ENCODE measurements at regions not wholly inside any gene's neighbourhood (a gene's known extent, or its start where the extent isn't known, plus 50 kb on each side); places are given as distances from the start of the nearest gene placed in this dataset.

- Histone ChIP-seq H3K27ac (no peak overlapping the region), H3K9ac (ENCODE audit: low read depth in 2 of 2, low read length in 2 of 2) (no peak overlapping the region), H3K4me1 (no peaks in the 10 kb centered on the region), H3K9me3 (no peaks in the 10 kb centered on the region), H3K36me3 (no peaks in the 10 kb centered on the region), H3K27me3 (no peaks in the 10 kb centered on the region), H3K4me3 (no peak overlapping the region)
- no peak for DNase-seq
- intact Hi-C loops (cut with DNase I), result no loop called here
- TF ChIP-seq, protein P1, sequence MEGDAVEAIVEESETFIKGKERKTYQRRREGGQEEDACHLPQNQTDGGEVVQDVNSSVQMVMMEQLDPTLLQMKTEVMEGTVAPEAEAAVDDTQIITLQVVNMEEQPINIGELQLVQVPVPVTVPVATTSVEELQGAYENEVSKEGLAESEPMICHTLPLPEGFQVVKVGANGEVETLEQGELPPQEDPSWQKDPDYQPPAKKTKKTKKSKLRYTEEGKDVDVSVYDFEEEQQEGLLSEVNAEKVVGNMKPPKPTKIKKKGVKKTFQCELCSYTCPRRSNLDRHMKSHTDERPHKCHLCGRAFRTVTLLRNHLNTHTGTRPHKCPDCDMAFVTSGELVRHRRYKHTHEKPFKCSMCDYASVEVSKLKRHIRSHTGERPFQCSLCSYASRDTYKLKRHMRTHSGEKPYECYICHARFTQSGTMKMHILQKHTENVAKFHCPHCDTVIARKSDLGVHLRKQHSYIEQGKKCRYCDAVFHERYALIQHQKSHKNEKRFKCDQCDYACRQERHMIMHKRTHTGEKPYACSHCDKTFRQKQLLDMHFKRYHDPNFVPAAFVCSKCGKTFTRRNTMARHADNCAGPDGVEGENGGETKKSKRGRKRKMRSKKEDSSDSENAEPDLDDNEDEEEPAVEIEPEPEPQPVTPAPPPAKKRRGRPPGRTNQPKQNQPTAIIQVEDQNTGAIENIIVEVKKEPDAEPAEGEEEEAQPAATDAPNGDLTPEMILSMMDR (IDR thresholded peaks at IDR 0.05), result no peak
These were observed 149.9 kb upstream of the PAQR3 start for GRCh38 chr4:79088946-79089691.

DNA sequence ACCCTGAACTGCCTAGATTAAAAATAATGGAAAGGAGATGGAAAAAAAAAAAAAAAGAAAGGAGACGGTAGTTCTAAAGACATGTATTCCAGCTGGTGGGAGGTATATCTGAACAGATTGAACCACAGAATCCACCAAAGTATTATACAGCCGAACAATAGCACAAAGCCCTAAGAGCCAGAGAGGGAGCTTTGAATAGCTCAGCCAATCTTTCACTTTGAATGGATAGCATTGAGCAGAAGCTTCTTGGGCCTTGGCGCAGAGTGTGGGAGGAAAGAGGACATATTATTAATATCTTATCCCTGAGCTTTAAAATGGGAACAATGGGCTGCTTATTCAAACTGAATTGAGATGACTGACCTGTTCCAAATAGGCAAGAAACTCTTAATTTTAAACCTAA lies 147.8 kb upstream of the PAQR3 start:
- no peak for DNase-seq
- Histone ChIP-seq H3K9ac (ENCODE audit: low read depth in 2 of 2, low read length in 2 of 2) (no peak overlapping the region), H3K4me3 (no peak overlapping the region), H3K27me3 (no peaks in the 10 kb centered on the region), H3K36me3 (no peaks in the 10 kb centered on the region), H3K4me1 (no peaks in the 10 kb centered on the region), H3K27ac (no peak overlapping the region), H3K9me3 (no peaks in the 10 kb centered on the region)
- TF ChIP-seq, protein P1 (IDR thresholded peaks at IDR 0.05), result no peak
- intact Hi-C loops (cut with DNase I), result no loop called here

GRCh38 chr4:79083406-79084010 lies 144.3 kb upstream of the PAQR3 start:
- no peaks in the 10 kb centered on the region for H3K4me1 ChIP-seq
- H3K9ac ChIP-seq (ENCODE audit: low read depth in 2 of 2, low read length in 2 of 2), result no peak overlapping the region
- intact Hi-C loops (cut with DNase I), result no loop called here
- TF ChIP-seq, protein P1 (IDR thresholded peaks at IDR 0.05), result no peak
- H3K27me3 ChIP-seq, result no peaks in the 10 kb centered on the region
- no peak for DNase-seq
- H3K4me3 ChIP-seq, result no peak overlapping the region
- H3K9me3 ChIP-seq, result no peaks in the 10 kb centered on the region
- H3K36me3 ChIP-seq, result no peaks in the 10 kb centered on the region
- H3K27ac ChIP-seq, result no peak overlapping the region

DNA sequence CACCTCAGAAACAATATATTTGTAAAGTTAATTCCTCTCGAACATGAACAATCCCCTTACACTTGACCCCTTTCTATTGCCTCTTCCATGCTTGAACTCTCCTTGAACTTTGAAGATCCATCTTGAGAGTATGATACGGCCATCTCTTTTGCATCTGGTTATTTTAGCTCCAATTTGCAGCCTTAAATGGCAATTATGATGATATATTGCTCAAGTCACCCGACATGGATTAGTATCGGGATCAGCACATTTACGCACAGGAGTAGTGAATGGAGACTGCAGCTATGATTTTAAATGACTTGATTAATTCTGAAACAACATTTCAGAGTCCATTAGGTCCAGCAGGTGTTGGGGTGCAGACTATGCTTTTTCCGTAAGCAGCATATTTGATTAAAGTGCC lies 143.8 kb upstream of the PAQR3 start:
- no peak overlapping the region for H3K27ac ChIP-seq

DNA sequence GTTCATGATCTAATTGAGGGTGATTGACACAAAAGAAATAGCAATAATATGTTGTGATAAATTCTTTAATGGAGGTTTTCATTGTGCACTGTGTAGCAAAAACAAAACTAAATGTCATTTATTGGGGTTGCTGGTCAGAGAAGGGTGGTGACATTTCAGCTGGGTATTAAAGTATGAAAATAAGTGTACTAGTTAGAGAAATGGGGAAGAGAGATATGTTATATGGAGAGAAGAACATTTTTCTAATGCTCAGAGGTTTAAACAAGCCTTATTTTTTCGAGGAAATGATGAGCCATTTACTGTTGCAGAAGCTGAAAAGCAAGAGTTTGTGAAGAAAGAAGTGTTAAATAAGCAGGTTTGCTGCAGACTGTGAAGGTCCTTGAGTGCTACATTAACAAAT lies 142.7 kb upstream of the PAQR3 start:
- no peaks in the 10 kb centered on the region for H3K9me3 ChIP-seq
- DNase-seq, result no peak
- H3K36me3 ChIP-seq, result no peaks in the 10 kb centered on the region
- no peak overlapping the region for H3K9ac ChIP-seq (ENCODE audit: low read depth in 2 of 2, low read length in 2 of 2)
- H3K4me1 ChIP-seq, result no peaks in the 10 kb centered on the region
- H3K4me3 ChIP-seq, result no peak overlapping the region
- intact Hi-C loops (cut with DNase I), result no loop called here
- TF ChIP-seq, protein P1 (IDR thresholded peaks at IDR 0.05), result no peak
- no peaks in the 10 kb centered on the region for H3K27me3 ChIP-seq
- no peak overlapping the region for H3K27ac ChIP-seq

More for the DNA sequence above, 143.8 kb upstream of the PAQR3 start:
- TF ChIP-seq, protein P1 (IDR thresholded peaks at IDR 0.05), result no peak
- Histone ChIP-seq H3K4me3 (no peak overlapping the region), H3K36me3 (no peaks in the 10 kb centered on the region), H3K4me1 (no peaks in the 10 kb centered on the region), H3K9ac (ENCODE audit: low read depth in 2 of 2, low read length in 2 of 2) (no peak overlapping the region), H3K27me3 (no peaks in the 10 kb centered on the region), H3K9me3 (no peaks in the 10 kb centered on the region)
- no peak for DNase-seq
- intact Hi-C loops (cut with DNase I), result no loop called here

Data from colonic mucosa (tissue), 4 donors.